Brain microvascular endothelial cell (primary cell): ENCODE measurements at regions not wholly inside any gene's neighbourhood (a gene's known extent, or its start where the extent isn't known, plus 50 kb on each side); places are given as distances from the start of the nearest gene placed in this dataset.

Experiments used
- DNase-seq: peaks from one replicate; pipeline ENCODE4 v3.0.0-alpha.2; 2020
- H3K27ac ChIP-seq: fragments of 250-450 bp; sonication (Bioruptor Pico); 2 replicates; pipeline ENCODE4 v1.5.1; 2020; ENCODE audit warnings: mild to moderate bottlenecking, moderate library complexity
- H3K27me3 ChIP-seq: fragments of 250-450 bp; sonication (Bioruptor Pico); replicated peaks from 2 replicates; pipeline ENCODE4 v1.5.1; 2020; ENCODE audit warnings: mild to moderate bottlenecking
- H3K36me3 ChIP-seq: fragments of 250-450 bp; sonication (Bioruptor Pico); replicated peaks from 2 replicates; pipeline ENCODE4 v1.5.1; 2020; ENCODE audit warnings: mild to moderate bottlenecking
- H3K4me3 ChIP-seq: 2 replicates; pipeline ENCODE4 v1.5.1; 2011; ENCODE audit warnings: low read depth, mild to moderate bottlenecking, control low read depth, low read length, moderate library complexity
- in situ Hi-C: cut with HindIII; loops from 2 replicates; pipeline ENCODE4 v1.10.0; 2017; ENCODE audit warnings: low sequenced_read_pairs, low pct_ligation_motif_present
- TF ChIP-seq, protein P1 (sequence below): IDR thresholded peaks from 2 replicates; pipeline ENCODE4 v1.5.1; 2011; ENCODE audit warnings: low read depth, mild to moderate bottlenecking, moderate library complexity, low read length, control low read depth, inconsistent platforms; ENCODE audit errors: missing control alignments

DNA sequence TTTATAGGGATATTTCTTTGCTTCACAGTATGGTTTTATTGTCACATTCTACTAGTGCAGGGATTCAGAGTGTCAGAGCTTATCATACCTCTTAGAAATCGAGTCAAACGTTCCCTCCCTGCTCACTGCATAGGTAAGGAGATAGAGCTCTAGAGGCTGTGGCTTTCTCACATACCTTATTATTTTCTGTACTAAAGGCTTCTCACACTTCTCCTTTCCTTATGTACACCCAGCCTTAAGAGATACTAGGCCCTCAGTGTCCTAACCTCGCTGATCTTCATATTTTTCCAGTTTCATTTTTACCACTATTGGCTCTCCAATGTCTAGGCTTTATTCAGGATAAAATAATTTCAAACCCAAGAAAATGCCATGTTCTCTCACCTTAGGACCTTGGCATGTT, 297.3 kb upstream of the RIOK2 start:
- in situ Hi-C loops, result no loop called here
- H3K27ac ChIP-seq, result no peak overlapping the region
- DNase-seq, result no peak
- no peak overlapping the region for H3K4me3 ChIP-seq
- TF ChIP-seq, protein P1, sequence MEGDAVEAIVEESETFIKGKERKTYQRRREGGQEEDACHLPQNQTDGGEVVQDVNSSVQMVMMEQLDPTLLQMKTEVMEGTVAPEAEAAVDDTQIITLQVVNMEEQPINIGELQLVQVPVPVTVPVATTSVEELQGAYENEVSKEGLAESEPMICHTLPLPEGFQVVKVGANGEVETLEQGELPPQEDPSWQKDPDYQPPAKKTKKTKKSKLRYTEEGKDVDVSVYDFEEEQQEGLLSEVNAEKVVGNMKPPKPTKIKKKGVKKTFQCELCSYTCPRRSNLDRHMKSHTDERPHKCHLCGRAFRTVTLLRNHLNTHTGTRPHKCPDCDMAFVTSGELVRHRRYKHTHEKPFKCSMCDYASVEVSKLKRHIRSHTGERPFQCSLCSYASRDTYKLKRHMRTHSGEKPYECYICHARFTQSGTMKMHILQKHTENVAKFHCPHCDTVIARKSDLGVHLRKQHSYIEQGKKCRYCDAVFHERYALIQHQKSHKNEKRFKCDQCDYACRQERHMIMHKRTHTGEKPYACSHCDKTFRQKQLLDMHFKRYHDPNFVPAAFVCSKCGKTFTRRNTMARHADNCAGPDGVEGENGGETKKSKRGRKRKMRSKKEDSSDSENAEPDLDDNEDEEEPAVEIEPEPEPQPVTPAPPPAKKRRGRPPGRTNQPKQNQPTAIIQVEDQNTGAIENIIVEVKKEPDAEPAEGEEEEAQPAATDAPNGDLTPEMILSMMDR, result no peak
- no peaks in the 10 kb centered on the region for H3K27me3 ChIP-seq
- H3K36me3 ChIP-seq, result no peaks in the 10 kb centered on the region

DNA sequence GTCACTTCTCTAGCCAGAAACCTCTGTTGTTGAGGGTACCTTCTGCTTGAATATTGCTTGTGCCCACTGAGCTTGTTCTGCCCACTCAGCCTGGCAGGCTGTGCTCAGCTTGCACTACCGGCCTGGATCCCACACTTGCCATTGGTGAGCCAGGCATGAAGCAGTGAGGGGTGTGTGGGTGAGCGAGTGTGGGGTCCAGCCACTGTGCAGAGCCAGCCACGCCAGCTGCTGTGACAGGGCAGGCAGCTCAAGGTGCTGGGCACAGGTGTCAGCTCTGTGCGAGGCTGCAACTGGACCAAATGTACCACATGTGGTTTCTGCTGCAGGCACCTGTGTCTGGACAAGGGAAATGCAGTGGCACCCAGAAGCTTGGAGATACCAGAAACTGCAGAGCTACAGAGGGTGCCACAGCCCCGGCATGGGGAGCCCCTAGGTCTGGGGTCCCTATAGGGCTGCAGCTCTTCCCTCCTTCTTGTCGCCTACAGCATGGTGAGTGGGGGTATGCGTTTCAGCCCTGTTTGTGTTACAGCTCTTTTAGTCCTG, 305.1 kb upstream of the RIOK2 start:
- Histone ChIP-seq H3K27me3 (no peaks in the 10 kb centered on the region), H3K36me3 (no peaks in the 10 kb centered on the region), H3K4me3 (no peak overlapping the region), H3K27ac (no peak overlapping the region)
- TF ChIP-seq, protein P1, result no peak
- in situ Hi-C loops, result no loop called here
- DNase-seq, result no peak

DNA sequence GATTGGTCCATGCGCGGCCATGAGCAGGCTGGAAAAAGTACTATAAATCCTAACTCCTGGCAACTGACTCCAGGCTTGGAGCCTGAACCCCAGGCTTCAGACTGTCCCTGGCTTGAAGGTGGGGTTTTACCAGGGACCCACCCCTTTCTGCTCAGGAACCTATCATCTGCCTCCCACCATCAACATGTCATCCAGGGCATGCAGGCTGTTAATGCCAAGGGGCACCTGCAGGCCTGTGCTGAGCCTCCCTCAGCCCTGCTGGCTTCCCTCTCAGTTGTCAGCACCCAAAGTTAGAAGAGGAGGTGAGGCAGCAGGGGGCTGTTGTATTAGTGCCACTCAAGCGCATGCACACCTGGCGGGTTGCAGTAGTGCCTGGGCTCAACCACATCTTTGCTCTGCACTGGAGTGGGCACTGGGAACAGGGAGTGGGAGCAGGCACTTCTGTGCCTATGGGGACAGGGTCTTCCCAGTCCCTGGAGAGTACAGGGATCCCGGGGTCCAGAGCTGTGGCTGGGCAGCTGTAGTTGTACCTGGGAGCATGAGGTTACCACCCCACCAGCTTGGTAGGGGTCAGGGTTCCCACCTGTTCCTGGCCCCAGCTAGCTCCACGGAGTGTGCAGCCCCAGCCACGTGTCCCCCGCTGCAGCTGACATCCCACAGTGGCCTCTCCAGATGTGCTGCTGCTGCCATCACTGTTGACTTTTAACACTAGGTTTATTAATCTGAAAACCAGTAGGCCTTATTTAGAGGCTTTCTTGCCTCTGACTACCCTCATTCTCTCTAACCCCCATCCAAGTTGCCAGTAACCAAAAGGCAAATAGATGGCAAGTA, 306.2 kb upstream of the RIOK2 start:
- in situ Hi-C loops, result no loop called here

DNA sequence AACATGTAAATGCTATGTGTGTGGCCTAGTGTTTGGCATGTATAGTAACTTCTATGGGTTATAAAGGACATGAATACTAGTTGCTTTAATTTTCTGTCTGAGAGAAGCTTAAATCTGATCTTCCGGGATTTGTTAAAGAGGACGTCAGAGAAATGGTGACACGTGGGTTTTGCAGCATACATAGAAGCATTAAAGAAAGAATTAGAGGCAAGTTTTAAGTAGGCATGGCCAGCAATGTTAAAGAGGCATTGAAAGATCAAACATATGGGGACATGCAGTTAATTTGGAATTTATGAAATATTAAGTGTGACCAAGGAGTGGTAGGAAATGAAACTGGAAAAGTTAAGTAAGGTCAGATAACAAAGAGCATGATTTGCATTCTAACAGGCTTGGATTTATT, 311.4 kb upstream of the RIOK2 start:
- Histone ChIP-seq H3K27me3 (no peaks in the 10 kb centered on the region), H3K4me3 (no peak overlapping the region), H3K27ac (no peak overlapping the region), H3K36me3 (no peaks in the 10 kb centered on the region)
- TF ChIP-seq, protein P1, result no peak
- no peak for DNase-seq
- in situ Hi-C loops, result no loop called here

More for the DNA sequence above, 306.2 kb upstream of the RIOK2 start:
- no peaks in the 10 kb centered on the region for H3K27me3 ChIP-seq
- H3K27ac ChIP-seq, result no peak overlapping the region
- no peaks in the 10 kb centered on the region for H3K36me3 ChIP-seq
- H3K4me3 ChIP-seq, result no peak overlapping the region
- no peak for DNase-seq
- TF ChIP-seq, protein P1, result no peak

DNA sequence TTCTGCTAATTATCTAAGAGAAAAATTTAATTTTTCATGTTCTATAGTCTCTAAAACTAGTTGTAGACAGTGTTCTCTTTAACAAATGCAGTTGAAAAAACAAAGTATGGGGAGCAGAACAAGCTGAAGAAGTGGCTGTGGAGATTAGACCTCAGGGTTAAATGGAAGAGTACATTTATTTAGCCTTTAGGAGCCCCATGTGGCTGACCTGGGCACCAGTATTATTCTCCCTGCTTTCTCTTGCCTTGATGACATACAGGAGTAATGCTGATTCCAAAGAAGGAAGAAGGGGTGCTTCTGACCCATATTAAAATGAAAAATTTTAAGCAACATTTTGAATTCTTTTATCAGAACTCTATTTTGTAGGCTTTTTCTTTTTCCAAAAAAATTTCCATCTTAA, 312.3 kb upstream of the RIOK2 start:
- no peaks in the 10 kb centered on the region for H3K27me3 ChIP-seq
- in situ Hi-C loops, result no loop called here
- no peaks in the 10 kb centered on the region for H3K36me3 ChIP-seq
- H3K27ac ChIP-seq, result no peak overlapping the region
- TF ChIP-seq, protein P1, result no peak
- no peak overlapping the region for H3K4me3 ChIP-seq
- DNase-seq, result no peak
